GM18511 (cell line): ENCODE measurements at regions not wholly inside any gene's neighbourhood (a gene's known extent, or its start where the extent isn't known, plus 50 kb on each side); places are given as distances from the start of the nearest gene placed in this dataset.
A peak's percentile ranks its signal among the peaks of the same experiment; 100 is the strongest.

Source experiments
- ATAC-seq: cut with Tn5 transposase; IDR thresholded peaks from one replicate; pipeline ENCODE4 v1.9.1; 2021; ENCODE audit warnings: mild to moderate bottlenecking, moderate library complexity; ENCODE audit not compliant: unreplicated experiment

- ATAC-seq = no peak
These were observed 296.5 kb upstream of the AZI2 start for GRCh38 chr3:28645149-28645548.

- no peak for ATAC-seq
These were observed 297.8 kb upstream of the AZI2 start for GRCh38 chr3:28646435-28646834.

- ATAC-seq = no peak
These were observed 300.6 kb upstream of the AZI2 start for GRCh38 chr3:28649266-28649665.

- no peak for ATAC-seq
These were observed 302.5 kb upstream of the AZI2 start for GRCh38 chr3:28651159-28651558.

GRCh38 chr3:28664123-28664522 lies 315.5 kb upstream of the AZI2 start:
- no peak for ATAC-seq

- peak; percentile 91 for ATAC-seq
These were observed 319.3 kb upstream of the AZI2 start for GRCh38 chr3:28667646-28668621.

GRCh38 chr3:28669870-28670269 lies 321.2 kb upstream of the AZI2 start:
- ATAC-seq = no peak

GRCh38 chr3:28672406-28672805 lies 323.8 kb upstream of the AZI2 start:
- ATAC-seq = no peak

GRCh38 chr3:28673446-28673845 lies 324.8 kb upstream of the AZI2 start:
- ATAC-seq = no peak

- ATAC-seq = no peak
These were observed 325.6 kb upstream of the AZI2 start for GRCh38 chr3:28674212-28674611.

- ATAC-seq = no peak
These were observed 329.0 kb upstream of the AZI2 start for GRCh38 chr3:28677581-28677980.

GRCh38 chr3:28678086-28678485 lies 329.5 kb upstream of the AZI2 start:
- ATAC-seq = no peak

GRCh38 chr3:28680050-28680449 lies 331.4 kb upstream of the AZI2 start:
- no peak for ATAC-seq

- no peak for ATAC-seq
These were observed 333.5 kb upstream of the AZI2 start for GRCh38 chr3:28682121-28682520.

- no peak for ATAC-seq
These were observed 341.6 kb upstream of the AZI2 start for GRCh38 chr3:28690176-28690575.

GRCh38 chr3:28698706-28699105 lies 350.1 kb upstream of the AZI2 start:
- ATAC-seq = no peak

GRCh38 chr3:28699283-28699682 lies 350.7 kb upstream of the AZI2 start:
- no peak for ATAC-seq

GRCh38 chr3:28700728-28701127 lies 352.1 kb upstream of the AZI2 start:
- ATAC-seq = peak; percentile 62

GRCh38 chr3:28703843-28704242 lies 355.2 kb upstream of the AZI2 start:
- ATAC-seq = no peak

- no peak for ATAC-seq
These were observed 362.7 kb upstream of the AZI2 start for GRCh38 chr3:28711293-28711692.

GRCh38 chr3:28716939-28717338 lies 368.3 kb upstream of the AZI2 start:
- ATAC-seq = no peak

GRCh38 chr3:28718074-28718849 lies 369.6 kb upstream of the AZI2 start:
- no peak for ATAC-seq
